T-helper 2 cell treated with Interferon-gamma antibody and Interleukin-4, amounts not matched to agents 100 ng/mL and 5 ng/mL, for 36 hours (primary cell): ENCODE measurements at regions not wholly inside any gene's neighbourhood (a gene's known extent, or its start where the extent isn't known, plus 50 kb on each side); places are given as distances from the start of the nearest gene placed in this dataset.

ENCODE experiments used
- intact Hi-C: fragments of 100-400 bp; cut with micrococcal nuclease; formaldehyde crosslinking; loops from one replicate; pipeline ENCODE4 v1.15.1; 2023

- intact Hi-C loops = no loop called here
Measured at GRCh38 chr5:5612096-5612495, 189.6 kb downstream of the ICE1 start.

- intact Hi-C loops = no loop called here
Measured at GRCh38 chr5:5609935-5610334, 187.5 kb downstream of the ICE1 start.

- intact Hi-C loops = no loop called here
Measured at GRCh38 chr5:5605170-5605764, 182.8 kb downstream of the ICE1 start.

- intact Hi-C loops = no loop called here
Measured at GRCh38 chr5:5602554-5602953, 180.1 kb downstream of the ICE1 start.

GRCh38 chr5:5598547-5599113, 176.2 kb downstream of the ICE1 start:
- intact Hi-C loops = no loop called here

- intact Hi-C loops = no loop called here
Measured at GRCh38 chr5:5593391-5593790, 170.9 kb downstream of the ICE1 start.

GRCh38 chr5:5592541-5592940, 170.1 kb downstream of the ICE1 start:
- intact Hi-C loops = no loop called here

GRCh38 chr5:5591567-5591966, 169.1 kb downstream of the ICE1 start:
- intact Hi-C loops = no loop called here

- intact Hi-C loops = no loop called here
Measured at GRCh38 chr5:5589857-5590256, 167.4 kb downstream of the ICE1 start.

- intact Hi-C loops = no loop called here
Measured at GRCh38 chr5:5588887-5589826, 166.7 kb downstream of the ICE1 start.

GRCh38 chr5:5588386-5588785, 165.9 kb downstream of the ICE1 start:
- intact Hi-C loops = no loop called here

GRCh38 chr5:5587474-5587873, 165.0 kb downstream of the ICE1 start:
- intact Hi-C loops = no loop called here

GRCh38 chr5:5586721-5587120, 164.2 kb downstream of the ICE1 start:
- intact Hi-C loops = no loop called here

- intact Hi-C loops = no loop called here
Measured at GRCh38 chr5:5585751-5586341, 163.4 kb downstream of the ICE1 start.

GRCh38 chr5:5584751-5585150, 162.3 kb downstream of the ICE1 start:
- intact Hi-C loops = no loop called here

GRCh38 chr5:5584236-5584745, 161.8 kb downstream of the ICE1 start:
- intact Hi-C loops = no loop called here

GRCh38 chr5:5583832-5584231, 161.4 kb downstream of the ICE1 start:
- intact Hi-C loops = no loop called here

- intact Hi-C loops = no loop called here
Measured at GRCh38 chr5:5583023-5583765, 160.7 kb downstream of the ICE1 start.

GRCh38 chr5:5581080-5581479, 158.6 kb downstream of the ICE1 start:
- intact Hi-C loops = no loop called here

GRCh38 chr5:5576744-5577143, 154.3 kb downstream of the ICE1 start:
- intact Hi-C loops = no loop called here

- intact Hi-C loops = no loop called here
Measured at GRCh38 chr5:5575461-5575860, 153.0 kb downstream of the ICE1 start.
